ENCODE measurements at regions not wholly inside any gene's neighbourhood (a gene's known extent, or its start where the extent isn't known, plus 50 kb on each side); places are given as distances from the start of the nearest gene placed in this dataset.

- no peak for TF ChIP-seq CTCF (IDR thresholded peaks at IDR 0.05; ENCODE audit: borderline replicate concordance, insufficient read depth, low read depth, low read length)
- H3K4me3 ChIP-seq (ENCODE audit: low read depth, low read length): no peak overlapping the region
Observed at GRCh38 chr3:130259166-130259874, 86.2 kb upstream of the COL6A5 start.

- TF ChIP-seq CTCF (IDR thresholded peaks at IDR 0.05; ENCODE audit: borderline replicate concordance, insufficient read depth, low read depth, low read length): no peak
- no peak overlapping the region for H3K4me3 ChIP-seq (ENCODE audit: low read depth, low read length)
Observed at GRCh38 chr3:130260918-130261317, 84.6 kb upstream of the COL6A5 start.

- no peak for TF ChIP-seq CTCF (IDR thresholded peaks at IDR 0.05; ENCODE audit: borderline replicate concordance, insufficient read depth, low read depth, low read length)
- no peak overlapping the region for H3K4me3 ChIP-seq (ENCODE audit: low read depth, low read length)
Observed at GRCh38 chr3:130263708-130264107, 81.8 kb upstream of the COL6A5 start.

- no peak for TF ChIP-seq CTCF (IDR thresholded peaks at IDR 0.05; ENCODE audit: borderline replicate concordance, insufficient read depth, low read depth, low read length)
- H3K4me3 ChIP-seq (ENCODE audit: low read depth, low read length): no peak overlapping the region
Observed at GRCh38 chr3:130266817-130267216, 78.7 kb upstream of the COL6A5 start.

GRCh38 chr3:130276203-130276803 is 69.2 kb upstream of the COL6A5 start:
- no peak overlapping the region for H3K4me3 ChIP-seq (ENCODE audit: low read depth, low read length)
- peak; percentile 77 for TF ChIP-seq CTCF (IDR thresholded peaks at IDR 0.05; ENCODE audit: borderline replicate concordance, insufficient read depth, low read depth, low read length)

GRCh38 chr3:130288670-130289069 is 56.8 kb upstream of the COL6A5 start:
- no peak for TF ChIP-seq CTCF (IDR thresholded peaks at IDR 0.05; ENCODE audit: borderline replicate concordance, insufficient read depth, low read depth, low read length)

GRCh38 chr3:130291148-130291547 is 54.3 kb upstream of the COL6A5 start:
- no peak overlapping the region for H3K4me3 ChIP-seq (ENCODE audit: low read depth, low read length)
- TF ChIP-seq CTCF (IDR thresholded peaks at IDR 0.05; ENCODE audit: borderline replicate concordance, insufficient read depth, low read depth, low read length): no peak

More at GRCh38 chr3:130288670-130289069, 56.8 kb upstream of the COL6A5 start:
- no peak overlapping the region for H3K4me3 ChIP-seq (ENCODE audit: low read depth, low read length)

All from GM12875 (cell line).